ENCODE measurements at regions not wholly inside any gene's neighbourhood (a gene's known extent, or its start where the extent isn't known, plus 50 kb on each side); places are given as distances from the start of the nearest gene placed in this dataset.

DNA sequence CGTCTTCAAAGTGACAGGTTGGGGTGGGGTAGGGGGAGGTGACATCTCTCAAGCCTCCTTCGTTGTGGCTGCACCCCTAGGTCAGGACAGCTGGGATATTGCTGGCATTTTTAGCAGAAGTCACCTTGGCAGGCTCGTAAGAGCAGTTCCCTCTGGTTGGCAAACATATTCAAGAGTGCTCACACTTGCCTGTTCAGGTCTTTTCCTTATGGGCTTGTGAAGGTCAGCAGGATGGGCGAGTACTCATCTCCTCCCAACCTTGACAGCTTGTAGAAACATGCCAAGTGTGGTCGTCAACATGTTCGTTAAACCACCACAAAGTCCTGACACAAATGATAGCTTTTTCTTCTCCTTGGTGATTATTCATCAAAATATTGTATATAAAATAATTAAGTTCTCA lies 113.6 kb downstream of the HDGFL1 start:
- TF ChIP-seq, protein P1, sequence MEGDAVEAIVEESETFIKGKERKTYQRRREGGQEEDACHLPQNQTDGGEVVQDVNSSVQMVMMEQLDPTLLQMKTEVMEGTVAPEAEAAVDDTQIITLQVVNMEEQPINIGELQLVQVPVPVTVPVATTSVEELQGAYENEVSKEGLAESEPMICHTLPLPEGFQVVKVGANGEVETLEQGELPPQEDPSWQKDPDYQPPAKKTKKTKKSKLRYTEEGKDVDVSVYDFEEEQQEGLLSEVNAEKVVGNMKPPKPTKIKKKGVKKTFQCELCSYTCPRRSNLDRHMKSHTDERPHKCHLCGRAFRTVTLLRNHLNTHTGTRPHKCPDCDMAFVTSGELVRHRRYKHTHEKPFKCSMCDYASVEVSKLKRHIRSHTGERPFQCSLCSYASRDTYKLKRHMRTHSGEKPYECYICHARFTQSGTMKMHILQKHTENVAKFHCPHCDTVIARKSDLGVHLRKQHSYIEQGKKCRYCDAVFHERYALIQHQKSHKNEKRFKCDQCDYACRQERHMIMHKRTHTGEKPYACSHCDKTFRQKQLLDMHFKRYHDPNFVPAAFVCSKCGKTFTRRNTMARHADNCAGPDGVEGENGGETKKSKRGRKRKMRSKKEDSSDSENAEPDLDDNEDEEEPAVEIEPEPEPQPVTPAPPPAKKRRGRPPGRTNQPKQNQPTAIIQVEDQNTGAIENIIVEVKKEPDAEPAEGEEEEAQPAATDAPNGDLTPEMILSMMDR (conservative IDR thresholded peaks at IDR 0.05) = no peak
- TF ChIP-seq ZFX (IDR thresholded peaks at IDR 0.05) = no peak
